HCT116 (cell line): ENCODE measurements at regions not wholly inside any gene's neighbourhood (a gene's known extent, or its start where the extent isn't known, plus 50 kb on each side); places are given as distances from the start of the nearest gene placed in this dataset.

ENCODE experiments used
- POLR2AphosphoS5 ChIP-seq: IDR thresholded peaks from 2 replicates; pipeline ENCODE4 v1.6.1; 2011; ENCODE audit warnings: mild to moderate bottlenecking, low read depth, low read length, moderate library complexity
- SIN3A ChIP-seq: IDR thresholded peaks from 2 replicates; pipeline ENCODE4 v1.6.1; 2012; ENCODE audit warnings: low read depth
- TF ChIP-seq, protein P1 (sequence below), 3 experiments: fragments of 200-600 bp in 1 of 3; sonication (generic) in 1 of 3; IDR thresholded peaks in 2 of 3; conservative IDR thresholded peaks in 1 of 3; 2 replicates each; pipeline ENCODE4 v1.5.1; 2012 to 2017; ENCODE audit warnings: low read depth in 2 of 3, low read length in 2 of 3, antibody characterized with exemption in 1 of 3, borderline replicate concordance in 1 of 3, control low read depth in 1 of 3, mild to moderate bottlenecking in 1 of 3, mixed read lengths in 1 of 3, mixed run types in 1 of 3, moderate library complexity in 1 of 3; ENCODE audit not compliant: insufficient read depth in 1 of 3

DNA sequence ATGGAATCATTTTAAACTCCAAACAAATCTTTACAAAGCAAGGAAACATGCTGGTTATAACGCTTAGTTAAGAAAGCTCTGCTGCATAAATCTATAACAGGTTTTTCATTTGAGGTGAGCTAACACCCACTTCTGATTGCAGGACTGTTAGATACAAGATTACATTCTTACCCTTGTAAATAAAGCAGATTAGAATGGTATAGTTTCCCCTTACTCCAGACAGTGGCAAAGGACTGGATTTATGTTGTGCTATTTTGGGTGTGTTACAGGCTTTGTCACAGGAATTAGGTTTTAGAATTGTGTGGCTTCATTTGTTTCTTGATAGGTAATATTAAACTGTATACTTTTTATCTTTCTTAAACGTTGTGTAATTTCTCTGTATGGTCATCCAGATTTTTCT lies 487.6 kb downstream of the ZWINT start:
- TF ChIP-seq SIN3A (no peak), POLR2AphosphoS5 (no peak)
- TF ChIP-seq, protein P1, sequence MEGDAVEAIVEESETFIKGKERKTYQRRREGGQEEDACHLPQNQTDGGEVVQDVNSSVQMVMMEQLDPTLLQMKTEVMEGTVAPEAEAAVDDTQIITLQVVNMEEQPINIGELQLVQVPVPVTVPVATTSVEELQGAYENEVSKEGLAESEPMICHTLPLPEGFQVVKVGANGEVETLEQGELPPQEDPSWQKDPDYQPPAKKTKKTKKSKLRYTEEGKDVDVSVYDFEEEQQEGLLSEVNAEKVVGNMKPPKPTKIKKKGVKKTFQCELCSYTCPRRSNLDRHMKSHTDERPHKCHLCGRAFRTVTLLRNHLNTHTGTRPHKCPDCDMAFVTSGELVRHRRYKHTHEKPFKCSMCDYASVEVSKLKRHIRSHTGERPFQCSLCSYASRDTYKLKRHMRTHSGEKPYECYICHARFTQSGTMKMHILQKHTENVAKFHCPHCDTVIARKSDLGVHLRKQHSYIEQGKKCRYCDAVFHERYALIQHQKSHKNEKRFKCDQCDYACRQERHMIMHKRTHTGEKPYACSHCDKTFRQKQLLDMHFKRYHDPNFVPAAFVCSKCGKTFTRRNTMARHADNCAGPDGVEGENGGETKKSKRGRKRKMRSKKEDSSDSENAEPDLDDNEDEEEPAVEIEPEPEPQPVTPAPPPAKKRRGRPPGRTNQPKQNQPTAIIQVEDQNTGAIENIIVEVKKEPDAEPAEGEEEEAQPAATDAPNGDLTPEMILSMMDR (IDR thresholded peaks at IDR 0.05 in 2 of 3, conservative IDR thresholded peaks at IDR 0.05 in 1 of 3; ENCODE audit: borderline replicate concordance in 1 of 3, insufficient read depth in 1 of 3, low read depth in 2 of 3, low read length in 2 of 3), result no peak
